Thyroid gland (tissue), 4 donors: ENCODE measurements at regions not wholly inside any gene's neighbourhood (a gene's known extent, or its start where the extent isn't known, plus 50 kb on each side); places are given as distances from the start of the nearest gene placed in this dataset.

Experiments
- POLR2A ChIP-seq, 2 donors: fragments of 450-650 bp; IDR thresholded peaks; one replicate each; pipeline ENCODE4 v1.6.1; 2017; ENCODE audit warnings: antibody characterized with exemption in 2 of 2, mild to moderate bottlenecking in 2 of 2, moderate library complexity in 1 of 2
- TF ChIP-seq, protein P1 (sequence below), 6 experiments: fragments of 200-600 bp in 3 of 6; fragments of 450-650 bp in 3 of 6; sonication (generic) in 3 of 6; IDR thresholded peaks; one replicate each; pipeline ENCODE4 v1.5.1; 2016 to 2019; ENCODE audit warnings: antibody characterized with exemption in 6 of 6, mild to moderate bottlenecking in 2 of 6, inconsistent platforms in 1 of 6, moderate library complexity in 1 of 6

GRCh38 chr2:60230037-60230436 lies 323.4 kb downstream of the BCL11A start:
- TF ChIP-seq, protein P1, sequence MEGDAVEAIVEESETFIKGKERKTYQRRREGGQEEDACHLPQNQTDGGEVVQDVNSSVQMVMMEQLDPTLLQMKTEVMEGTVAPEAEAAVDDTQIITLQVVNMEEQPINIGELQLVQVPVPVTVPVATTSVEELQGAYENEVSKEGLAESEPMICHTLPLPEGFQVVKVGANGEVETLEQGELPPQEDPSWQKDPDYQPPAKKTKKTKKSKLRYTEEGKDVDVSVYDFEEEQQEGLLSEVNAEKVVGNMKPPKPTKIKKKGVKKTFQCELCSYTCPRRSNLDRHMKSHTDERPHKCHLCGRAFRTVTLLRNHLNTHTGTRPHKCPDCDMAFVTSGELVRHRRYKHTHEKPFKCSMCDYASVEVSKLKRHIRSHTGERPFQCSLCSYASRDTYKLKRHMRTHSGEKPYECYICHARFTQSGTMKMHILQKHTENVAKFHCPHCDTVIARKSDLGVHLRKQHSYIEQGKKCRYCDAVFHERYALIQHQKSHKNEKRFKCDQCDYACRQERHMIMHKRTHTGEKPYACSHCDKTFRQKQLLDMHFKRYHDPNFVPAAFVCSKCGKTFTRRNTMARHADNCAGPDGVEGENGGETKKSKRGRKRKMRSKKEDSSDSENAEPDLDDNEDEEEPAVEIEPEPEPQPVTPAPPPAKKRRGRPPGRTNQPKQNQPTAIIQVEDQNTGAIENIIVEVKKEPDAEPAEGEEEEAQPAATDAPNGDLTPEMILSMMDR (IDR thresholded peaks at IDR 0.05) = no peak
- no peak for TF ChIP-seq POLR2A (IDR thresholded peaks at IDR 0.05)
